Activated CD4-positive, alpha-beta T cell treated with anti-CD3 and anti-CD28 coated beads for 48 hours (primary cell): ENCODE measurements at regions not wholly inside any gene's neighbourhood (a gene's known extent, or its start where the extent isn't known, plus 50 kb on each side); places are given as distances from the start of the nearest gene placed in this dataset.

Experiments used
- DNase-seq: peaks from one replicate; pipeline ENCODE4 v3.0.0-alpha.2; 2020

GRCh38 chr7:47663213-47663612, 81.3 kb upstream of the TNS3 start:
- no peak for DNase-seq

- DNase-seq, result no peak
Measured at GRCh38 chr7:47661051-47661714, 79.3 kb upstream of the TNS3 start.

- no peak for DNase-seq
Measured at GRCh38 chr7:47659664-47660462, 78.0 kb upstream of the TNS3 start.

GRCh38 chr7:47658886-47659635, 77.2 kb upstream of the TNS3 start:
- no peak for DNase-seq

GRCh38 chr7:47657126-47657525, 75.2 kb upstream of the TNS3 start:
- no peak for DNase-seq

GRCh38 chr7:47654672-47655298, 72.9 kb upstream of the TNS3 start:
- no peak for DNase-seq

GRCh38 chr7:47653550-47654411, 71.9 kb upstream of the TNS3 start:
- DNase-seq, result no peak

GRCh38 chr7:47652591-47652990, 70.7 kb upstream of the TNS3 start:
- DNase-seq, result no peak

GRCh38 chr7:47651355-47652317, 69.7 kb upstream of the TNS3 start:
- DNase-seq, result no peak

- DNase-seq, result no peak
Measured at GRCh38 chr7:47649919-47650318, 68.0 kb upstream of the TNS3 start.

GRCh38 chr7:47648275-47648925, 66.5 kb upstream of the TNS3 start:
- no peak for DNase-seq

GRCh38 chr7:47647918-47648250, 66.0 kb upstream of the TNS3 start:
- no peak for DNase-seq

GRCh38 chr7:47647181-47647917, 65.4 kb upstream of the TNS3 start:
- no peak for DNase-seq

GRCh38 chr7:47643716-47644400, 61.9 kb upstream of the TNS3 start:
- DNase-seq, result no peak

- DNase-seq, result no peak
Measured at GRCh38 chr7:47640265-47640664, 58.4 kb upstream of the TNS3 start.

GRCh38 chr7:47639495-47640110, 57.7 kb upstream of the TNS3 start:
- DNase-seq, result no peak

- DNase-seq, result no peak
Measured at GRCh38 chr7:47638679-47639315, 56.9 kb upstream of the TNS3 start.

GRCh38 chr7:47636433-47637175, 54.7 kb upstream of the TNS3 start:
- no peak for DNase-seq
